ENCODE measurements at regions not wholly inside any gene's neighbourhood (a gene's known extent, or its start where the extent isn't known, plus 50 kb on each side); places are given as distances from the start of the nearest gene placed in this dataset.
"Not testable (repeated sequence)": the region's sequence is repeated elsewhere in the genome, so short reads cannot be mapped to it uniquely, and the experiment has no call there.

DNA sequence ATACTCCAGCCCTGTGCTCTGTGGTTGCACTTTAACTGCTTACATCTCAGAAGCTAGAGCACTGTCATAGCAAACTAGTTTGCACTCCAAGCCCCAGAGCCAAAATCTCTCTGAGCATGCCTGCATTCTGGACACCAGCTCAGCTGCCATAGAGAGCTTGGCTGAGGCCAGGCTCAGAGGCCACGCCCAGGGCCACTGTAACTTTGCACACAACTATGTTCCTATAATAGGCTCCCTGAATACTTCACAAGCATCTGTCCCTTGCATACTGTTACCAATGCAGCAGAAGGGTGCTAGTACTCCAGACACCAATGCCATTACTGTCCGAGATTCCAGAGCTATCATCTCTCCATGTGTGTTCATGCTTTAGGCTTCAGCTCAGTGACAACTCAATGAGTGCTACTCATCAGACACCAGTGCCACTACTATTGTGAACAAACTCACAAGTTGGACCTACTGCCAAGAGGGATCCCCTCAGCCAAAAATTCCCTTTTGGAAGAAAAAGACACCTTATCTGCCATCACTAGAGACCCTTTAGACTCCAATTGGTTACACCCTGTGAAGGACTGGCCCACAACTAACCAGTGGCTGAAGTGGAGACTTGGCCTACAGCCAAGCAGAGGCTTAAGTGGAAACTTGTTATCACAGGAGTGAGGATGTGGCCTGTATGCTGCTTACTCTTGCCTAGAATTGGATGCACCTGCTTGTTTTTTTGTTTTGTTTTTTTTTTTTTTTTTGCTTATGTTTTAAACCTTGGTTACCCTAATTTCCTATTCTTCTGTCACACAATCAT lies 211.6 kb upstream of the MAGI2 start:
- DNase-seq (ENCODE audit: low spot score in 2 of 2) (no peak), FAIRE-seq (no peak)

GRCh38 chr7:79658304-79658703 lies 204.8 kb upstream of the MAGI2 start:
- FAIRE-seq, result peak; percentile 93
- DNase-seq (ENCODE audit: low spot score in 2 of 2), result no peak

- FAIRE-seq (no peak), DNase-seq (ENCODE audit: low spot score in 2 of 2) (no peak)
These were observed 199.7 kb upstream of the MAGI2 start for GRCh38 chr7:79653136-79653631.

GRCh38 chr7:79652619-79653018 lies 199.2 kb upstream of the MAGI2 start:
- FAIRE-seq, result no peak
- no peak for DNase-seq (ENCODE audit: low spot score in 2 of 2)

GRCh38 chr7:79647711-79648110 lies 194.2 kb upstream of the MAGI2 start:
- no peak for FAIRE-seq
- DNase-seq (ENCODE audit: low spot score in 2 of 2), result no peak

DNA sequence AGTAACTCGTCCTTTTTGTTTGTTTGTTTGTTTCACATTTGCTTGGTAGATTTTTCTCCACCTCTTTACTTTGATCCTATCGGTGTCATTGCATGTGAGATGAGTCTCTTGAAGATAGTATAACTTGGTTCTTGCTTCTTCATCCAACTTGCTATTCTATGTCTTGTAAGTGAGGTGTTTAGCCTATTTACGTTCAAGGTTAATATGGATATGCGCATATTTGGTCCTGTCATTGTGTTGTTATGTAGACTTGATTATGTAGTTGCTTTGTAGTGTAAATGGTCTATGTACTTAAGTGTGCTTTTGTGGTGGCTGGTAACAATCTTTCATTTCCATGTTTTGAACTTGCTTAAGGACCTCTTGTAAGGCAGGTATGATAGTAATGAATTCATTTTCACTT lies 192.8 kb upstream of the MAGI2 start:
- no peak for FAIRE-seq
- no peak for DNase-seq (ENCODE audit: low spot score in 2 of 2)

- no peak for DNase-seq (ENCODE audit: low spot score in 2 of 2)
- no peak for FAIRE-seq
These were observed 183.4 kb upstream of the MAGI2 start for GRCh38 chr7:79636849-79637248.

DNA sequence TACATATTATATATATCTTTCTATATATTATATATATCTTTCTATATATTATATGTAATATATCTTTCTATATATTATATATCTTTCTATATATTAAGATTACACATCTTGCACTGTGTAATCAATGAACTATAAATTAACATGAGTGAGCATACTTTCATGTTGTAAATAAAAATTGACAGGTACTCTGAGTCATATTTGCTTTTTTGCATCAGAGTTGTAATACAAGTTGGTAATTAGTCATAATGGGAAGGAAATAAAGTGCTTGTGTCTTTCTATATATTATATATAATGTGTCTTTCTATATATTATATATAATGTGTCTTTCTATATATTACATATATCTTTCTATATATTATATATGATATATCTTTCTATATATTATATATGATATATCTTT lies 172.5 kb upstream of the MAGI2 start:
- not testable (repeated sequence) for FAIRE-seq; DNase-seq (ENCODE audit: low spot score in 2 of 2)

DNA sequence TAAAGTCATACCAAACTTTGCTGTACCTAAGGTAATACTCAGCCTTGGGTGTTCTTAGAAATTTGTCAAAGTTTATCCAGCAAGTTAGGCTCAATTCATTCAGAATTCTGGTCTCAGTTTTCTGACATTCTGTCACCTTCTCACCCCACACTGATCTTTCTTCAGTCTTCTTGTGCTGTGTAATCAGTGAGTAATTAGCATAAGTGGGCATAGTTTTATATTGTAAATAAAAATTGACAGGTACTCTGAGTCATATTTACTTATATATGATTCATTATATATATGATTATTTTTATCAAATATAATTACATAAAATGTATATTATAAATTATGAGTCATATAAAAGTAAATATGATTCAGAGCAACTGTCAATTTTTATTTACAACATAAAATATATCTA lies 170.9 kb upstream of the MAGI2 start:
- FAIRE-seq (no peak), DNase-seq (ENCODE audit: low spot score in 2 of 2) (no peak)

DNA sequence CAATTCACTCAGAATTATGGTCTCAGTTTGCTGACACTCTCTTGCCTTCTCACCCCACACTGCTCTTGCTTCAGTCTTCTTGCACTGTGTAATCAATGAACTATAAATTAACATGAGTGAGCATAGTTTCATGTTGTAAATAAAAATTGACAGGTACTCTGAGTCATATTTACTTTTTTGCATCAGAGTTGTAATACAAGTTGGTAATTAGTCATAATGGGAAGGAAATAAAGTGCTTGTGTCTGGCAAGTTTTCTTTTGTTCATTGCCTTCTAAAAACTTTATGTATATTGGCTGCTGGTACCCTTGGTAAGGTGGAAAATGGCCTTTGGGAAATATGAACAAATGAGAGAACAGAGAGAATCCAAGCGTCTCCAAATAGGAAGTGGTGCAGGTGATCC lies 169.3 kb upstream of the MAGI2 start:
- DNase-seq (ENCODE audit: low spot score in 2 of 2) (no peak), FAIRE-seq (no peak)

DNA sequence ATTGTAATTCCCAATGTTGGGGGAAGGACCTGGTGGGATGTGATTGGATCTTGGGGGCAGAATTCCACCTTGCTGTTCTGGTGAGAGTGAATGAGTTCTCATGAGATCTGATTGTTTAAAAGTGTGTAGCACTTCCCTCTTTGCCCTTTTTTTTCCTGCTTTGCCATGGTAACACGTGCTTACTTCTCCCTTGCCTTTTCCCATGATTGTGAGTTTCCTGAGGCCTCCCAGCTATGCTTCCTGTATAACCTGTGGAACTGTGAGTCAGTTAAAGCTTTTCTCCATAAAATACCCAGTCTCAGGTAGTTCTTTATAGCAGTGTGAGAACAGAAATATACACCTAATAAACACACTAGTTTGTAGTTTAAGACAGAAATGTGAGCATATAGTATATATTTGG lies 166.8 kb upstream of the MAGI2 start:
- FAIRE-seq (no peak), DNase-seq (ENCODE audit: low spot score in 2 of 2) (no peak)

DNA sequence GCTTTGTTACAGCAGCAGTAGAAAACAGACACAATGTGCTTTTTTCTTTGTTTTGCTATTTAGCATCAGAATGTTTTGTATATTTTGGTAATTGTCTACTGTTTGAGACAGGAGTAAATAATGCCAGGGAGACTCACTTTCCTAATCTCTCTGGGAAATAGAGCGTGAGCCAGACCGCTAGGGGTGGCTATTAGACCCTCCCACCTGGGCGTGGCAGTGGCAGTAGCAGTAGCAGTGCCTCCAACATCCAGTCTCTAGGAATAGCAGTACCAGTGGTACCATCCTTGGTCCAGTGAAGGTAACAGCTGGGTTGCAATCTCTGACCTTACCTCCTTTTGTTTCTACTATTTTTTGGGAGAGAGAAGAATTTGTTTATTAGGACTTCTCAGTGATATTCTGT lies 165.7 kb upstream of the MAGI2 start:
- DNase-seq (ENCODE audit: low spot score in 2 of 2), result no peak

DNA sequence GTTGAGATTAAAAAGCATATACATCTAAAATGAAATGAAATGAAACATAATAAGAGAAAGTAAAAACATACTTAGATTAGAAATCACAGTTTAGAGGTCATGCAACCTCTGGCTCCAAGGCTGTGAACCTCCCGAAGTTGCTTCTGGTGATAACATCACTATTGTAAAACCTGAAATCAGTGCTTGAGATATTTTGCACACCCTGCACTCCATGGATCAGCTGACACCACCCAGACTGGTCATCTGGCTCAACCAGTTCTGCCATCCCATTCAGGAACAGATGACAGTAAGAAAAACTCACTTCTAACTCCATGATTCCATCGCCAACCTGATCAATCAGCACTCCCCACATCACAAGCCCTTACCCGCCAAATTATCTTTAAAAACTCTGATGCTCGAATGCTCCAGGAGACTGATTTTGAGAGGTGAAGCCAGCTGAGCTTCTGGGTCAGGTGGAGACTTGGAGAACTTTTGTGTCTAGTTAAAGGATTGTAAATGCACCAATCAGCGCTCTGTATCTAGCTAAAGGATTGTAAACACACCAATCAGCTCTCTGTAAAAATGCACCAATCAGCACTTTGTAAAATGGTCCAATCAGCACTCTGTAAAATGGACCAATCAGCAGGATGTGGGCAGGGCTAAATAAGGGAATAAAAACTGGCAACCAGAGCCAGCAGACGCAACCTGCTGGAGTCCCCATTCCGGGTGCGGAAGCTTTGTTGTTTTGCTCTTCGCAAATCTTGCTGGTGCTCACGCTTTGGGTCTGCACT lies 162.6 kb upstream of the MAGI2 start:
- no peak for DNase-seq (ENCODE audit: low spot score in 2 of 2)
- no peak for FAIRE-seq

More for the DNA sequence above, 165.7 kb upstream of the MAGI2 start:
- no peak for FAIRE-seq

DNA sequence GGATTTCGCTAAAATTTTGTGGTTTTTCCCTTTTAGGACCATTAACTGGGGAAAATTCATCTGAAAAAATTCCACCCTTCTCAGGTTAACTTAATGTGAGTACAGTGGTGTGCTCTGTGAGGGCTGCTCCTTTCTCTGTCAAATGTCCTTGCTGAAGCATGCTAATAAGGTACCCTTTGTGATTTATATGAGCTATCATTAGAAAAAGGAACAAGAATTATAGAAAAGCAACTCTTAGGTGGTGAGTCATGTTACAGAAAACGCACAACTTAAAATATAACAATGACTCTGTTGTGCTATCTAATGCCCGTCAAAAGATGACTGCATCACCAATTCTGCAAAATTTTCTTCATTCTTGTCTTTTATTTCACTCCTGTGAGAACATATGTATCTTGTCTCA lies 162.0 kb upstream of the MAGI2 start:
- DNase-seq (ENCODE audit: low spot score in 2 of 2), result no peak
- no peak for FAIRE-seq

- DNase-seq (ENCODE audit: low spot score in 2 of 2), result no peak
These were observed 159.4 kb upstream of the MAGI2 start for GRCh38 chr7:79612903-79613302.

GRCh38 chr7:79612022-79612421 lies 158.6 kb upstream of the MAGI2 start:
- FAIRE-seq (no peak), DNase-seq (ENCODE audit: low spot score in 2 of 2) (no peak)

More at GRCh38 chr7:79612903-79613302, 159.4 kb upstream of the MAGI2 start:
- FAIRE-seq, result no peak

GRCh38 chr7:79610748-79611304 lies 157.4 kb upstream of the MAGI2 start:
- DNase-seq (ENCODE audit: low spot score in 2 of 2) (no peak), FAIRE-seq (no peak)

DNA sequence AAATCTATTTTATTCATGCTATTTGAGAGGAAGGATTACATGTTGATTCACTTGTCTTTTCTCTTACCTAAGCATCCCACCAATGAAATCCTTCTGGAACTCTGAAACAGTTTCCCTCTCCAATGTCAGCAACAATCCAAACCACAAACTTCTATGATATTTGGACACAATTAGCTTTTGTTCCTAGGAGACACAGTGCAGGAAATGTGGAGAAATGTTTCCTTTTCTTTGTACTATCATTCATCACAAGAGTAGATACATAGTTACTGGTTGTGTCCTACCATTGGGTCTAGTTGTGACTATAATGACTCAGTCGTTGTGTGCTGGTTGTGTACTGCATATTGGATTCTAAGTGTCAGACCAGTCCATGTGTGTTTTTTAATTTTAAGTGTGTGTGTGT lies 156.8 kb upstream of the MAGI2 start:
- no peak for FAIRE-seq
- DNase-seq (ENCODE audit: low spot score in 2 of 2), result no peak

GRCh38 chr7:79608005-79608404 lies 154.5 kb upstream of the MAGI2 start:
- no peak for FAIRE-seq

GRCh38 chr7:79604841-79605240 lies 151.4 kb upstream of the MAGI2 start:
- FAIRE-seq (no peak), DNase-seq (ENCODE audit: low spot score in 2 of 2) (no peak)

More at GRCh38 chr7:79608005-79608404, 154.5 kb upstream of the MAGI2 start:
- DNase-seq (ENCODE audit: low spot score in 2 of 2), result no peak

- FAIRE-seq, result no peak
These were observed 144.9 kb upstream of the MAGI2 start for GRCh38 chr7:79598351-79598750.

More at GRCh38 chr7:79598351-79598750, 144.9 kb upstream of the MAGI2 start:
- no peak for DNase-seq (ENCODE audit: low spot score in 2 of 2)

Data from frontal cortex (tissue), 3 donors.